Endothelial cell of umbilical vein (primary cell): ENCODE measurements at regions not wholly inside any gene's neighbourhood (a gene's known extent, or its start where the extent isn't known, plus 50 kb on each side); places are given as distances from the start of the nearest gene placed in this dataset.

ENCODE experiments used
- EZH2 ChIP-seq: IDR thresholded peaks from 2 replicates; pipeline ENCODE4 v1.6.1; 2012; ENCODE audit warnings: borderline replicate concordance, low read depth, mild to moderate bottlenecking, moderate library complexity, low read length, inconsistent platforms; ENCODE audit not compliant: severe bottlenecking
- FOS ChIP-seq: IDR thresholded peaks from 2 replicates; pipeline ENCODE4 v1.6.1; 2011; ENCODE audit warnings: mild to moderate bottlenecking, low read length, moderate library complexity, borderline replicate concordance; ENCODE audit not compliant: insufficient read depth
- POLR2AphosphoS5 ChIP-seq: IDR thresholded peaks from 2 replicates; pipeline ENCODE4 v1.6.1; 2012; ENCODE audit warnings: low read depth, mild to moderate bottlenecking, control low read depth, low read length, moderate library complexity; ENCODE audit not compliant: insufficient read depth
- TF ChIP-seq, protein P1 (sequence below), 2 donors: IDR thresholded peaks; 1 replicate in 1 of 2; 2 replicates in 1 of 2; pipeline ENCODE4 v1.5.1; 2011; ENCODE audit warnings: low read length in 2 of 2, mild to moderate bottlenecking in 2 of 2, moderate library complexity in 2 of 2, control low read depth in 1 of 2, inconsistent platforms in 1 of 2, low read depth in 1 of 2; ENCODE audit not compliant: insufficient read depth in 1 of 2; ENCODE audit errors: extremely low read depth in 1 of 2

DNA sequence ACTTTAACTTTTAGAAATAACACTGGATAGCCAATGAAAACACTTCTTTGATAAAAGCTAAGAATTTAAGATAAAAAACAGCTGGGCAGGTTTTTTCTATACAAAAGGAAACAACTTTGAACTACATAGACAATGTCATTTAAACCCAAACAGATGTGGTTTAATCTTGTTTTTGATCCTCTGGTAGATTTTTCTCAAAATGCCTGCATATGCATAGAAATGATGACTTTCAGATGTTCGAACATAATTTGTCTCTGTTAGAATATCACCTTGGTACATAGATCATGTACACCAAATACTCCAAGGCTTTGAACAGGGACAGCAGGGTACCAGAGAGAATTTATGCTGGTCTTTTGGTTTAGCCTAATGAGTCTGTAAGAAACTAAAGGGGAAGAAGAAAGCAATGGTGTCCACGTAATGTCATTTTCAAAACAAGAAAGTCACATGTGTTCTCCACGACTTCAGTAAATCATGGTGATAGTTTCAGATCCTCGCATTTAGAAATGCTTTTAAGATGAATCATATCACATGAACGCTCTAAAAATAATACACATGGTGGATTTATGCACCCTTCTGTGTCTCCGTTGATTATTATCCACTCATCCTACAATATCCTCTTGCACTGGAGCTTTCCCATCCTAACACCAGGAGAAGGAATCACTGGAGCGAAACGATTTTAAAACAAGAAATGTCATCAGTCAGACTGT lies 160.1 kb upstream of the PDZRN3 start:
- TF ChIP-seq, protein P1, sequence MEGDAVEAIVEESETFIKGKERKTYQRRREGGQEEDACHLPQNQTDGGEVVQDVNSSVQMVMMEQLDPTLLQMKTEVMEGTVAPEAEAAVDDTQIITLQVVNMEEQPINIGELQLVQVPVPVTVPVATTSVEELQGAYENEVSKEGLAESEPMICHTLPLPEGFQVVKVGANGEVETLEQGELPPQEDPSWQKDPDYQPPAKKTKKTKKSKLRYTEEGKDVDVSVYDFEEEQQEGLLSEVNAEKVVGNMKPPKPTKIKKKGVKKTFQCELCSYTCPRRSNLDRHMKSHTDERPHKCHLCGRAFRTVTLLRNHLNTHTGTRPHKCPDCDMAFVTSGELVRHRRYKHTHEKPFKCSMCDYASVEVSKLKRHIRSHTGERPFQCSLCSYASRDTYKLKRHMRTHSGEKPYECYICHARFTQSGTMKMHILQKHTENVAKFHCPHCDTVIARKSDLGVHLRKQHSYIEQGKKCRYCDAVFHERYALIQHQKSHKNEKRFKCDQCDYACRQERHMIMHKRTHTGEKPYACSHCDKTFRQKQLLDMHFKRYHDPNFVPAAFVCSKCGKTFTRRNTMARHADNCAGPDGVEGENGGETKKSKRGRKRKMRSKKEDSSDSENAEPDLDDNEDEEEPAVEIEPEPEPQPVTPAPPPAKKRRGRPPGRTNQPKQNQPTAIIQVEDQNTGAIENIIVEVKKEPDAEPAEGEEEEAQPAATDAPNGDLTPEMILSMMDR (IDR thresholded peaks at IDR 0.05; ENCODE audit: extremely low read depth in 1 of 2, insufficient read depth in 1 of 2, low read depth in 1 of 2, low read length in 2 of 2): no peak
- TF ChIP-seq FOS (no peak), EZH2 (no peak), POLR2AphosphoS5 (no peak)
